ENCODE measurements at regions not wholly inside any gene's neighbourhood (a gene's known extent, or its start where the extent isn't known, plus 50 kb on each side); places are given as distances from the start of the nearest gene placed in this dataset.

- Histone ChIP-seq H3K9me3 (ENCODE audit: control insufficient read depth, low read length) (no peaks in the 10 kb centered on the region), H3K36me3 (ENCODE audit: control insufficient read depth, insufficient read depth, low read length) (no peaks in the 10 kb centered on the region), H3K4me1 (ENCODE audit: control insufficient read depth, insufficient read depth, low read length, poor library complexity, severe bottlenecking) (no peaks in the 10 kb centered on the region), H3K4me3 (ENCODE audit: extremely low read depth, insufficient read depth, low read length, poor library complexity, severe bottlenecking) (no peak overlapping the region), H3K27ac (ENCODE audit: low read depth, low read length, severe bottlenecking) (no peak overlapping the region)
Measured at GRCh38 chr18:47628240-47628781, 302.1 kb downstream of the SMAD2 start.

DNA sequence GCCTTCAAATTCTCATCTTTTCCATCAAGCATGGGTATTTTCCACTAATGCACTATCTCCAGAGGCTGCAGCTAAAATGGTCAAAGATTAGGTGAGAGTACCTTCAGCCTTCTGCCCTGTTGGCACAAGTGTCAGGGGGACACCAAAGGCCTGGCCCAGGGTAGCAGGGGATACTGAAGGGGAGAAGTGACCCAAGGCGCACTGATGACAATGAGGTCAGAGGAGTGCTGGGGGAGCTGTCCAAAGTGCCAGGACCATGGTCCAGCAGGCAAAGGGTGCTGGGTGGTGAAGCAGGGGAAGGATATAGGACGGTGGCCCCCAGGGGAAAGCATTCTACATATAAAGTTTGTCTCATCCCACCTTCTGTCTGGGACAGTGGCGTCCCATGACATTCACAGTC is 303.4 kb downstream of the SMAD2 start:
- Histone ChIP-seq H3K4me3 (ENCODE audit: extremely low read depth, insufficient read depth, low read length, poor library complexity, severe bottlenecking) (no peak overlapping the region), H3K9me3 (ENCODE audit: control insufficient read depth, low read length) (no peaks in the 10 kb centered on the region), H3K36me3 (ENCODE audit: control insufficient read depth, insufficient read depth, low read length) (no peaks in the 10 kb centered on the region), H3K4me1 (ENCODE audit: control insufficient read depth, insufficient read depth, low read length, poor library complexity, severe bottlenecking) (no peaks in the 10 kb centered on the region), H3K27ac (ENCODE audit: low read depth, low read length, severe bottlenecking) (no peak overlapping the region)
- 89 to 94% methylated on average over 2 of the region's 3 CpGs for WGBS, 2 experiments (ENCODE audit: insufficient coverage in 2 of 2)

DNA sequence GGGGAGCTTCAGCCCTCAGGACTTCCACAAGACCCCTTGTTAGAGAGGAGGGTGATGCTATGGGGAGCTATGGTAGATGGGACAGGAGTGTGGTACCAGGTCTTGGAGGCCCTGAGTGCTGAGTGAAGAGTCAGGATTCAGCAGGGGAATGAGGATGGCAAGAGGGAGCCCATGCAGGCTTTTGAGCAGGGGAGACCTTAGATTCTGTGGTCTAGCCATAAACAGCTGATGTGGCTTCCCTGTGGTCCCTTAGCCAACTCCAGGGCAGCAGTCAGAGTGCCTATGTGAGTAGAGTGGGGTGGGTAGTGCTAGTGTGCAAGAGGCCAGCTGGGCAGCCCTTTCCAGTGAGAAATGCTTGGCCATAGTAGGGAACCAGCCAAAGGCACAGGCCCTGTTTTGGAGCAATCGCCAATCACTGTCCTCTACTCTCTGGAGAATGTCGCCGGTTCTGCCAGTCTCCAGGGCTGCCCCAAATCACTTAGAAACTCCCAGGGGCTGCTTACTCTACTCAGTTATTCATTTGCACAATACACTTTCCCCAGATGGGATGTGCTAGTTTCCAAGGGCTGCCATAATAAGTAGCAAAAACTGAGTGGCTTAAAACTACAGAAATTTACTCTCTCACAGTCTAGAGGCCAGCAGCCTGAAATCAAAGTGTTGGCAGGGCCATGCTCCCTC is 310.5 kb downstream of the SMAD2 start:
- Histone ChIP-seq H3K4me1 (ENCODE audit: control insufficient read depth, insufficient read depth, low read length, poor library complexity, severe bottlenecking) (no peaks in the 10 kb centered on the region), H3K36me3 (ENCODE audit: control insufficient read depth, insufficient read depth, low read length) (no peaks in the 10 kb centered on the region), H3K9me3 (ENCODE audit: control insufficient read depth, low read length) (no peaks in the 10 kb centered on the region), H3K27ac (ENCODE audit: low read depth, low read length, severe bottlenecking) (no peak overlapping the region), H3K4me3 (ENCODE audit: extremely low read depth, insufficient read depth, low read length, poor library complexity, severe bottlenecking) (no peak overlapping the region)
- WGBS, 2 experiments (ENCODE audit: insufficient coverage in 2 of 2) = 68 to 95% methylated on average over 3 of the region's 3 CpGs

GRCh38 chr18:47618758-47619157 is 311.7 kb downstream of the SMAD2 start:
- no peaks in the 10 kb centered on the region for H3K9me3 ChIP-seq (ENCODE audit: control insufficient read depth, low read length)
- no peak overlapping the region for H3K4me3 ChIP-seq (ENCODE audit: extremely low read depth, insufficient read depth, low read length, poor library complexity, severe bottlenecking)
- WGBS, 2 experiments (ENCODE audit: insufficient coverage in 2 of 2) = 88 to 93% methylated on average over 3 of the region's 3 CpGs
- H3K36me3 ChIP-seq (ENCODE audit: control insufficient read depth, insufficient read depth, low read length) = no peaks in the 10 kb centered on the region
- no peaks in the 10 kb centered on the region for H3K4me1 ChIP-seq (ENCODE audit: control insufficient read depth, insufficient read depth, low read length, poor library complexity, severe bottlenecking)
- no peak overlapping the region for H3K27ac ChIP-seq (ENCODE audit: low read depth, low read length, severe bottlenecking)

DNA sequence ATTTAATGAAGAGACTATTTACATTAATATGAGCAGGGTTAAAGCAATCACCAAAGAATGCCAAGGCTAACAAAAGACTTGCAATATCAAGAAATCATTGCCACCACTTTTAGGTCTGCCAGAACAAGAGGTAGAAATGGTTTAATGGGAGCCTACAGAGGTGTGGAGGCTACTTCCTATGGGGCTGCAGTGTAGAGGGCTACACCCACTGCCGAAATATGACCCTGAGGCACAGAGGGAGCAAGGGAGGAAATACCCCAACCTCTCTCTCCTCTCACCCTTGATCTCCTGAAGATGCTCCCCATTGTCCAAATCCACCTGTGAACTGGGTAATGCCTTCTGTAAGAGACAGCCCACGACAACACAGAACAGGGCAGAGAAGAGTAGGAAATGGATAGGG is 315.4 kb downstream of the SMAD2 start:
- Histone ChIP-seq H3K4me3 (ENCODE audit: extremely low read depth, insufficient read depth, low read length, poor library complexity, severe bottlenecking) (no peak overlapping the region), H3K4me1 (ENCODE audit: control insufficient read depth, insufficient read depth, low read length, poor library complexity, severe bottlenecking) (no peaks in the 10 kb centered on the region), H3K36me3 (ENCODE audit: control insufficient read depth, insufficient read depth, low read length) (no peaks in the 10 kb centered on the region), H3K27ac (ENCODE audit: low read depth, low read length, severe bottlenecking) (no peak overlapping the region), H3K9me3 (ENCODE audit: control insufficient read depth, low read length) (peaks cover 6% of the 10 kb centered on the region)
- 57 to 90% methylated on average over 1 of the region's 2 CpGs for WGBS, 2 experiments (ENCODE audit: insufficient coverage in 2 of 2)

DNA sequence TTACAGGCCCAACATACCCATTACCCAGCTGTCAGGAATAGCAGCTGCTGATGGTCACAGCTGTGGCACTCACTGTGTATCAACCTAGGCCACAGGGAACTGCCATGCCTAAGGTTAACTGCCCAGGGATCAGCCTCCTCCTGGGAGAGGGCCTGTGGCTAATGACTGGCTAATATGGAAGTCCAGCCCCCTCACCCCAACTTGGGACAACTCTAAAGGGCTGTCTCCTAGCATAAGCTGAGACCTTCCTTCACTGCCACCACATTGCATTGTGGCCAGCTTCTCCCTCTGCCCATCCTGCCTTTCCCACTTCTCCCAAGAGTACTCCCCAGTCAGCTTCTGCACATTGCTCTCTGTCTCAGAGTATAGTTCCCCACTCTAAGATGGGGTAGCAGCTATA is 316.5 kb downstream of the SMAD2 start:
- no peak overlapping the region for H3K4me3 ChIP-seq (ENCODE audit: extremely low read depth, insufficient read depth, low read length, poor library complexity, severe bottlenecking)
- peaks cover 6% of the 10 kb centered on the region for H3K9me3 ChIP-seq (ENCODE audit: control insufficient read depth, low read length)
- H3K36me3 ChIP-seq (ENCODE audit: control insufficient read depth, insufficient read depth, low read length) = no peaks in the 10 kb centered on the region
- no peaks in the 10 kb centered on the region for H3K4me1 ChIP-seq (ENCODE audit: control insufficient read depth, insufficient read depth, low read length, poor library complexity, severe bottlenecking)
- H3K27ac ChIP-seq (ENCODE audit: low read depth, low read length, severe bottlenecking) = no peak overlapping the region

DNA sequence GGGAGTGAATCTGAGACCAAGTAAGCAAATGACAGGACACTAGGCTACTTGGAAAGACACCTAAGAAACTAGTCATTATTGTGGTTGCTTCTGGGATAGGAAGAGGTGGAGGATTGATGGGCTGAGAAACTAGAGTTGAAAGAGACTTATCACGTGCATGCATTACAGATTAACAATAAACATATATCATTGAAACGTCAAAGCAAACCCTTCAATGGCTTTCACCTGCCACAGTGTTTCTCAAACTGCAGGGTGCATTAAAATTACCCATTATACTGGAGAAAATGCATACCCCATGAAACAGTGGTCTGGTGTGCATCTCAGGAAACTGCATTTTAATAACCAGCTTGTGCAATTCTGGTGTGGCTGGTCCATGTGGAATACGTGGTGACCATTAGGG is 318.8 kb downstream of the SMAD2 start:
- Histone ChIP-seq H3K4me1 (ENCODE audit: control insufficient read depth, insufficient read depth, low read length, poor library complexity, severe bottlenecking) (peaks cover 4% of the 10 kb centered on the region), H3K4me3 (ENCODE audit: extremely low read depth, insufficient read depth, low read length, poor library complexity, severe bottlenecking) (no peak overlapping the region), H3K9me3 (ENCODE audit: control insufficient read depth, low read length) (peaks cover 6% of the 10 kb centered on the region), H3K36me3 (ENCODE audit: control insufficient read depth, insufficient read depth, low read length) (no peaks in the 10 kb centered on the region), H3K27ac (ENCODE audit: low read depth, low read length, severe bottlenecking) (no peak overlapping the region)
- WGBS, 2 experiments (ENCODE audit: insufficient coverage in 2 of 2) = 83% methylated on average over 1 of the region's 3 CpGs; no CpG with 5 or more reads in 1 of the 2 experiments

- 84 to 91% methylated on average over 4 of the region's 5 CpGs for WGBS, 2 experiments (ENCODE audit: insufficient coverage in 2 of 2)
- H3K4me3 ChIP-seq (ENCODE audit: extremely low read depth, insufficient read depth, low read length, poor library complexity, severe bottlenecking) = no peak overlapping the region
- peaks cover 7% of the 10 kb centered on the region for H3K4me1 ChIP-seq (ENCODE audit: control insufficient read depth, insufficient read depth, low read length, poor library complexity, severe bottlenecking)
- peak overlapping the region; percentile 18 for H3K27ac ChIP-seq (ENCODE audit: low read depth, low read length, severe bottlenecking)
- no peaks in the 10 kb centered on the region for H3K36me3 ChIP-seq (ENCODE audit: control insufficient read depth, insufficient read depth, low read length)
- H3K9me3 ChIP-seq (ENCODE audit: control insufficient read depth, low read length) = peaks cover 6% of the 10 kb centered on the region
Measured at GRCh38 chr18:47606526-47606925, 323.9 kb downstream of the SMAD2 start.

DNA sequence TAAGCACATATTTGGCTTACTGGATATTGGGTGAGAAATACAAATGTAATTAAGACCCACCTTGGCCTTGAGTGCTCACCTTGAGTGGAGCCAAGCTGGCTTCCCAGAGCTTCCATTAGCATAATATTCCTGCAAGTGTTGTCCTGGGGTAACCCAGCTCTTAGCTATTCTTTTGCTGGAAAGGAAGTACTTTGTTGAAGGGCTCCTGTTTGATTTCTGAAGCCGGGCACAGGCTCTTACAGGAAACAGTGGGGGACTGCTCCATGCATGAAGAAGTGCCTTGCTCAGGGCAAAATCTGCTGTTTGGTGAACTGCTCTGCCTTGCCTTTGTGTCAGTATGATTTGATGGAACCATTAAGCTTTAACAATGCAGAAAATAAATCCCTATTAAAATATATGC is 325.4 kb downstream of the SMAD2 start:
- WGBS, 2 experiments (ENCODE audit: insufficient coverage in 2 of 2) = 64 to 83% methylated on average over 1 of the region's 1 CpG
- no peaks in the 10 kb centered on the region for H3K9me3 ChIP-seq (ENCODE audit: control insufficient read depth, low read length)
- H3K36me3 ChIP-seq (ENCODE audit: control insufficient read depth, insufficient read depth, low read length) = no peaks in the 10 kb centered on the region
- no peak overlapping the region for H3K4me3 ChIP-seq (ENCODE audit: extremely low read depth, insufficient read depth, low read length, poor library complexity, severe bottlenecking)
- H3K27ac ChIP-seq (ENCODE audit: low read depth, low read length, severe bottlenecking) = peak overlapping the region; percentile 55
- peaks cover 7% of the 10 kb centered on the region for H3K4me1 ChIP-seq (ENCODE audit: control insufficient read depth, insufficient read depth, low read length, poor library complexity, severe bottlenecking)

GRCh38 chr18:47604021-47604420 is 326.4 kb downstream of the SMAD2 start:
- no peaks in the 10 kb centered on the region for H3K36me3 ChIP-seq (ENCODE audit: control insufficient read depth, insufficient read depth, low read length)
- no peaks in the 10 kb centered on the region for H3K9me3 ChIP-seq (ENCODE audit: control insufficient read depth, low read length)
- 73 to 90% methylated on average over 3 to 5 of the region's 5 CpGs for WGBS, 2 experiments (ENCODE audit: insufficient coverage in 2 of 2)
- no peak overlapping the region for H3K4me3 ChIP-seq (ENCODE audit: extremely low read depth, insufficient read depth, low read length, poor library complexity, severe bottlenecking)
- H3K4me1 ChIP-seq (ENCODE audit: control insufficient read depth, insufficient read depth, low read length, poor library complexity, severe bottlenecking) = peaks cover 7% of the 10 kb centered on the region
- H3K27ac ChIP-seq (ENCODE audit: low read depth, low read length, severe bottlenecking) = no peak overlapping the region

DNA sequence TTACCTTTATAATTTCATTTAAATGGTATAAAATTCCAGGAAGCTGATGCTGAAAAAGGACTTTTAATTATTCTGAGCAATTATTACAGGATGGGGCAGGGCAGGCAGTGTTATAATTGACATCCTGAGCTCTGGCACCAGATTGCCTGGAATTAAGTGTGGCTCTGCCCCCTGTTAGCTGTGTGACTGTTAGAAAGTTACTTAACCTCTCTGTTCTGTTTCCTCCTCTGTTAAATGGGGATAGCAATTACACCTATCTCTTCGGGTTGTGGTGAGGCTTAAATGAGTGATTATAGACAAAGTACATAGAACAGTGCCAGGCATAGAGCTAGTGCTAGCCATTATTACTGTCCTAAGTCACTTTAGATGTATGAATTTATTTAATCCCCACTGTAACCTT is 327.3 kb downstream of the SMAD2 start:
- Histone ChIP-seq H3K4me3 (ENCODE audit: extremely low read depth, insufficient read depth, low read length, poor library complexity, severe bottlenecking) (no peak overlapping the region), H3K27ac (ENCODE audit: low read depth, low read length, severe bottlenecking) (no peak overlapping the region), H3K36me3 (ENCODE audit: control insufficient read depth, insufficient read depth, low read length) (no peaks in the 10 kb centered on the region), H3K4me1 (ENCODE audit: control insufficient read depth, insufficient read depth, low read length, poor library complexity, severe bottlenecking) (peaks cover 7% of the 10 kb centered on the region), H3K9me3 (ENCODE audit: control insufficient read depth, low read length) (no peaks in the 10 kb centered on the region)
- WGBS, 2 experiments (ENCODE audit: insufficient coverage in 2 of 2) = no CpG with 5 or more reads among the region's 1 CpG
